ENCODE measurements at regions not wholly inside any gene's neighbourhood (a gene's known extent, or its start where the extent isn't known, plus 50 kb on each side); places are given as distances from the start of the nearest gene placed in this dataset.

GRCh38 chr1:112783059-112783458 is 67.9 kb upstream of the PPM1J start:
- TF ChIP-seq CTCF (IDR thresholded peaks at IDR 0.05): no peak
- TF ChIP-seq NR2C2 (CRISPR knock-in tag; IDR thresholded peaks at IDR 0.05): no peak
- no peak for TF ChIP-seq ELF4 (CRISPR knock-in tag; IDR thresholded peaks at IDR 0.05; ENCODE audit: low read depth)
- TF ChIP-seq CREB1 (CRISPR knock-in tag; IDR thresholded peaks at IDR 0.05): no peak

All from WTC11 (cell line).